ENCODE measurements at regions not wholly inside any gene's neighbourhood (a gene's known extent, or its start where the extent isn't known, plus 50 kb on each side); places are given as distances from the start of the nearest gene placed in this dataset.

DNA sequence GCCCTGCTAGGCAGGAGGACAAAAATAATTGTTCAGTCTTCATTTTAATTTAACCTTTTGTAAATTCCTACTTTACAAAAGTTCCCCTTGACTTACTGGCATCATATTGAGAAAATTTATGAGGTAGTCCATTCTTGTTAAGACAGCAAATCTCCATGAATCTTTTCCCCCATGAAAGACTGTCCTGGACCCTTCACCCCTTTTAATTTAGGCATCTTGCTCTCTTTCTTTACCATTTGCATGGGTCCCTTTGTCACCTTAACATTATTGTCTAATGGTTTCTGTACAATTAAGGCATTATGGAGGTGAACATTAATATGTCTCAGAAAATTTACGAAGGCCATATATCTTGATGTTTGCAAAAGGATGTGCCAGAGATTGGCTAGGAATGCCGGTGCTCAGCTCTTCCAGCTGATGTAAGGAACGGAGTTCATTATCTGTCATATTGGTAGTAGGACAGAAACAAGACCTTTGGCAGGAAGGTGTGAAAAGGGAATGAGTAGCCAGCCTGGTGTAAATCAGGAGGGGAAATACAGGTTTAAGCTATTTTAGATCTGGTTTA, 382.8 kb upstream of the TSHZ2 start:
- Histone ChIP-seq H3K4me3 (no peak overlapping the region), H3K36me3 (no peaks in the 10 kb centered on the region), H3K79me2 (ENCODE audit: low read depth) (no peaks in the 10 kb centered on the region), H3K9me3 (ENCODE audit: low read depth) (no peaks in the 10 kb centered on the region), H3K4me1 (no peaks in the 10 kb centered on the region), H3K27me3 (no peaks in the 10 kb centered on the region), H3F3A (ENCODE audit: low read depth) (no peaks in the 10 kb centered on the region), H3K27ac (no peak overlapping the region), H4K20me1 (ENCODE audit: low read depth) (no peaks in the 10 kb centered on the region), H3K9ac (no peak overlapping the region), H2AFZ (replicated peaks) (no peak overlapping the region), H3K4me2 (no peak overlapping the region)
- Mint-ChIP-seq H3K27ac (peak overlapping the region; percentile 15), H3K4me3 (no peak overlapping the region), H3K36me3 (no peaks in the 10 kb centered on the region), H3K9me3 (no peaks in the 10 kb centered on the region), H3K4me1 (no peaks in the 10 kb centered on the region), H3K27me3 (ENCODE audit: insufficient read depth, low read depth) (no peaks in the 10 kb centered on the region)
- no peak for DNase-seq (ENCODE audit: low spot score)
- TF ChIP-seq EZH2 (IDR thresholded peaks at IDR 0.05) (no peak), EZH2phosphoT487 (IDR thresholded peaks at IDR 0.05) (no peak)
- TF ChIP-seq, protein P1, sequence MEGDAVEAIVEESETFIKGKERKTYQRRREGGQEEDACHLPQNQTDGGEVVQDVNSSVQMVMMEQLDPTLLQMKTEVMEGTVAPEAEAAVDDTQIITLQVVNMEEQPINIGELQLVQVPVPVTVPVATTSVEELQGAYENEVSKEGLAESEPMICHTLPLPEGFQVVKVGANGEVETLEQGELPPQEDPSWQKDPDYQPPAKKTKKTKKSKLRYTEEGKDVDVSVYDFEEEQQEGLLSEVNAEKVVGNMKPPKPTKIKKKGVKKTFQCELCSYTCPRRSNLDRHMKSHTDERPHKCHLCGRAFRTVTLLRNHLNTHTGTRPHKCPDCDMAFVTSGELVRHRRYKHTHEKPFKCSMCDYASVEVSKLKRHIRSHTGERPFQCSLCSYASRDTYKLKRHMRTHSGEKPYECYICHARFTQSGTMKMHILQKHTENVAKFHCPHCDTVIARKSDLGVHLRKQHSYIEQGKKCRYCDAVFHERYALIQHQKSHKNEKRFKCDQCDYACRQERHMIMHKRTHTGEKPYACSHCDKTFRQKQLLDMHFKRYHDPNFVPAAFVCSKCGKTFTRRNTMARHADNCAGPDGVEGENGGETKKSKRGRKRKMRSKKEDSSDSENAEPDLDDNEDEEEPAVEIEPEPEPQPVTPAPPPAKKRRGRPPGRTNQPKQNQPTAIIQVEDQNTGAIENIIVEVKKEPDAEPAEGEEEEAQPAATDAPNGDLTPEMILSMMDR (IDR thresholded peaks at IDR 0.05): no peak

DNA sequence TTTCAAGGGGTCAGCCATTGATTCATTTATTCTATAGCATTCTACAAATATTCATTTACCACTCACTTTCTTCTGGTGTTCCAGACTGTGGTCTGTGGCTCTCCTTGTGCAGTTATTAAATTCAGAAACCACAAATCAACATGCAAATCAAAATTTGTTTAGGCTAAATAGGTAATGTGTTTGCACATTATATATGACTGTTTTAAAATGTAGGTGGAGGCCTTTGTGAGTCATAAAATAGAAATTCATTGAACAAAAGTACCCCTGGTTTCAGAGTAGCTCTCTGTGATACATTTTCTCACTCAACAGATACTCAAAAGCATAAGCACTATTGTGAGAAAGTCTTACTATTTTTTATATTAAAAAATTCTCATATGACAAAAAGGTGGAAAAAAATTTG, 385.5 kb upstream of the TSHZ2 start:
- no peaks in the 10 kb centered on the region for H4K20me1 ChIP-seq (ENCODE audit: low read depth)
- peaks cover 3% of the 10 kb centered on the region for H3K4me1 Mint-ChIP-seq
- H3K36me3 Mint-ChIP-seq: no peaks in the 10 kb centered on the region
- no peaks in the 10 kb centered on the region for H3K4me1 ChIP-seq
- H3K79me2 ChIP-seq (ENCODE audit: low read depth): no peaks in the 10 kb centered on the region
- H3K27me3 ChIP-seq: no peaks in the 10 kb centered on the region
- H3K4me3 ChIP-seq: no peak overlapping the region
- H3K27ac Mint-ChIP-seq: no peak overlapping the region
- H3K9me3 ChIP-seq (ENCODE audit: low read depth): no peaks in the 10 kb centered on the region
- no peak overlapping the region for H3K9ac ChIP-seq
- no peak for DNase-seq (ENCODE audit: low spot score)
- peaks cover 5% of the 10 kb centered on the region for H3K27me3 Mint-ChIP-seq (ENCODE audit: insufficient read depth, low read depth)
- H3K27ac ChIP-seq: no peak overlapping the region
- H2AFZ ChIP-seq (replicated peaks): no peak overlapping the region
- H3K4me3 Mint-ChIP-seq: no peak overlapping the region
- H3K4me2 ChIP-seq: no peak overlapping the region
- H3K9me3 Mint-ChIP-seq: peaks cover 2% of the 10 kb centered on the region
- TF ChIP-seq, protein P1 (IDR thresholded peaks at IDR 0.05): no peak
- TF ChIP-seq EZH2 (IDR thresholded peaks at IDR 0.05) (no peak), EZH2phosphoT487 (IDR thresholded peaks at IDR 0.05) (no peak)
- H3F3A ChIP-seq (ENCODE audit: low read depth): no peaks in the 10 kb centered on the region
- no peaks in the 10 kb centered on the region for H3K36me3 ChIP-seq

DNA sequence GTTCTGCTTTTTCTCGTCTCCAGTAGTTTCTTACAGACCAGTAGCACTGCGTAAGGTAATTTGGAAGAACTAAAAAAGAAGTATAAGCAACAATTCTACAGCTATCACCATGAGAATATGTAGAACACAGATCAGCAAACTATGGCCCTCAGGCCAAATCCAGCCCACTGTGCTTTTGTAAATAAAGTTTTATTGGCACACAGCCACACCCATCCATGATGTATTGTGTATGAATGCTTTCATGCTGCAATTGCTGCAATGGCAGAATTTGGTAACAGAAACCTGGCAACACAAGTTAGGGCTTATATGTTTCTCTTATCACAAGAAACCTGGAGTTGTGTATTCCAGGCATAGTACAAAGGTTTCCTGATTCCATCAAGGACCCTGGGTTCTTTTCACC, 386.8 kb upstream of the TSHZ2 start:
- peaks cover 2% of the 10 kb centered on the region for H3K9me3 Mint-ChIP-seq
- H3K4me3 Mint-ChIP-seq: no peak overlapping the region
- H3K36me3 Mint-ChIP-seq: no peaks in the 10 kb centered on the region

More for the DNA sequence above, 386.8 kb upstream of the TSHZ2 start:
- Histone ChIP-seq H3K27ac (no peak overlapping the region), H2AFZ (replicated peaks) (no peak overlapping the region), H3K9me3 (ENCODE audit: low read depth) (no peaks in the 10 kb centered on the region), H3K79me2 (ENCODE audit: low read depth) (no peaks in the 10 kb centered on the region), H3K4me3 (no peak overlapping the region), H3F3A (ENCODE audit: low read depth) (no peaks in the 10 kb centered on the region), H4K20me1 (ENCODE audit: low read depth) (no peaks in the 10 kb centered on the region), H3K9ac (no peak overlapping the region), H3K27me3 (no peaks in the 10 kb centered on the region), H3K4me2 (no peak overlapping the region), H3K4me1 (no peaks in the 10 kb centered on the region), H3K36me3 (no peaks in the 10 kb centered on the region)
- Mint-ChIP-seq H3K27ac (no peak overlapping the region), H3K27me3 (ENCODE audit: insufficient read depth, low read depth) (peaks cover 5% of the 10 kb centered on the region), H3K4me1 (peaks cover 3% of the 10 kb centered on the region)
- no peak for DNase-seq (ENCODE audit: low spot score)
- TF ChIP-seq EZH2 (IDR thresholded peaks at IDR 0.05) (no peak), EZH2phosphoT487 (IDR thresholded peaks at IDR 0.05) (no peak)
- TF ChIP-seq, protein P1 (IDR thresholded peaks at IDR 0.05): no peak
